Left ventricle myocardium inferior (tissue), 1 donor: ENCODE measurements at regions not wholly inside any gene's neighbourhood (a gene's known extent, or its start where the extent isn't known, plus 50 kb on each side); places are given as distances from the start of the nearest gene placed in this dataset.

Source experiments
- DNase-seq: peaks from one replicate; pipeline ENCODE4 v3.0.0-alpha.2; 2020
- H3K27ac ChIP-seq: fragments of 200-600 bp; replicated peaks from 2 replicates; pipeline ENCODE4 v1.8.0; 2021
- H3K27me3 ChIP-seq: fragments of 200-600 bp; 2 replicates; pipeline ENCODE4 v1.8.0; 2021; ENCODE audit warnings: low read depth
- H3K36me3 ChIP-seq: fragments of 200-600 bp; 2 replicates; pipeline ENCODE4 v1.8.0; 2021
- H3K4me1 ChIP-seq: fragments of 200-600 bp; 2 replicates; pipeline ENCODE4 v1.8.0; 2021
- H3K4me3 ChIP-seq: fragments of 200-600 bp; 2 replicates; pipeline ENCODE4 v1.8.0; 2021; ENCODE audit warnings: mild to moderate bottlenecking, moderate library complexity
- H3K9me3 ChIP-seq: fragments of 200-600 bp; replicated peaks from 2 replicates; pipeline ENCODE4 v1.8.0; 2021
- intact Hi-C: fragments of 100-400 bp; cut with micrococcal nuclease; formaldehyde crosslinking; loops from one replicate; pipeline ENCODE4 v1.11.0; 2022
- TF ChIP-seq, protein P1 (sequence below): fragments of 200-600 bp; IDR thresholded peaks from 2 replicates; pipeline ENCODE4 v1.8.0; 2021; ENCODE audit warnings: antibody characterized with exemption, mild to moderate bottlenecking, borderline replicate concordance
- donor health status: DM: no; HTN: yes; CAD: no; lungs with severe emphysema.

DNA sequence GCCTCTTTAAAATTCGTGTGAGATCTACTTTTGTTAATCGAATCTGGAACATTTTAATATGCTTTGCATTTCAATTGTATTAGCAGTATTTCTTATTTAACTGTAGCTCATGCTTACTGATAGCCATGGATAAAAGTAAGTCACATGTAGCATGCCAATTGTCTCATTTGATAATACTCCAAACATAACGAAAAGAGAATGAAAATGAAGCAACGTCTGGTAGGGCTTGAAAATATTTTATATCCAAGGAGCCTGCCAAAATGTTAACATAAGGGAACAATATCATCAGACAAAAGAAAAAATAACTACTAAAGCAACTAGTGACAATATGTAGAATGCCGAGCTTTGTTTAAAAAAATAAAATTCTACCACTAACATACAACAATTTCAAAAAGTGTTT lies 94.1 kb upstream of the MID1 start:
- TF ChIP-seq, protein P1, sequence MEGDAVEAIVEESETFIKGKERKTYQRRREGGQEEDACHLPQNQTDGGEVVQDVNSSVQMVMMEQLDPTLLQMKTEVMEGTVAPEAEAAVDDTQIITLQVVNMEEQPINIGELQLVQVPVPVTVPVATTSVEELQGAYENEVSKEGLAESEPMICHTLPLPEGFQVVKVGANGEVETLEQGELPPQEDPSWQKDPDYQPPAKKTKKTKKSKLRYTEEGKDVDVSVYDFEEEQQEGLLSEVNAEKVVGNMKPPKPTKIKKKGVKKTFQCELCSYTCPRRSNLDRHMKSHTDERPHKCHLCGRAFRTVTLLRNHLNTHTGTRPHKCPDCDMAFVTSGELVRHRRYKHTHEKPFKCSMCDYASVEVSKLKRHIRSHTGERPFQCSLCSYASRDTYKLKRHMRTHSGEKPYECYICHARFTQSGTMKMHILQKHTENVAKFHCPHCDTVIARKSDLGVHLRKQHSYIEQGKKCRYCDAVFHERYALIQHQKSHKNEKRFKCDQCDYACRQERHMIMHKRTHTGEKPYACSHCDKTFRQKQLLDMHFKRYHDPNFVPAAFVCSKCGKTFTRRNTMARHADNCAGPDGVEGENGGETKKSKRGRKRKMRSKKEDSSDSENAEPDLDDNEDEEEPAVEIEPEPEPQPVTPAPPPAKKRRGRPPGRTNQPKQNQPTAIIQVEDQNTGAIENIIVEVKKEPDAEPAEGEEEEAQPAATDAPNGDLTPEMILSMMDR, result no peak
- Histone ChIP-seq H3K36me3 (no peaks in the 10 kb centered on the region), H3K9me3 (no peaks in the 10 kb centered on the region), H3K27ac (no peak overlapping the region), H3K4me1 (no peaks in the 10 kb centered on the region), H3K27me3 (no peaks in the 10 kb centered on the region), H3K4me3 (no peak overlapping the region)
- intact Hi-C loops, result no loop called here
- DNase-seq, result no peak

DNA sequence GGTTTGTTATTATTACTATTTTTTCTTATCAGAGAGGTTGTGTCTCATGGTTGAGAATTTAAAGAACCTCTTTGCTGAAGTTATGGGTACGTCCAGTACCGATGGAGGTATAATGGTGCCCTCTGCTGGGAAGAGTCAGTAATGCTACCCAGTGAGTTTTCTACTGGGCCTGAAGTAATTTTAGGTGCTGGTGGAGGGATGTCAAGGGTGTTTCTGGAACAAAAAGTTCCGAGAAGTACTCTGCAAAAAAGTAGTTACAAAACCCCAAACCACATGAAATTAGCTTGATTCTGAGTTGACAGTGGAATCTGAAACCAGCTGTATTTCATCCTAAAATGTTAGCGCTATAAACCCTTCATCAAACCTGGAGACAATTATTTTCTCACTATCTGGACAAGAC lies 102.5 kb upstream of the MID1 start:
- no peak overlapping the region for H3K4me3 ChIP-seq
- no peaks in the 10 kb centered on the region for H3K9me3 ChIP-seq
- TF ChIP-seq, protein P1, result peak; percentile 77
- no peaks in the 10 kb centered on the region for H3K4me1 ChIP-seq
- DNase-seq, result no peak
- H3K36me3 ChIP-seq, result no peaks in the 10 kb centered on the region
- H3K27ac ChIP-seq, result no peak overlapping the region
- intact Hi-C loops, result no loop called here
- H3K27me3 ChIP-seq, result no peaks in the 10 kb centered on the region

DNA sequence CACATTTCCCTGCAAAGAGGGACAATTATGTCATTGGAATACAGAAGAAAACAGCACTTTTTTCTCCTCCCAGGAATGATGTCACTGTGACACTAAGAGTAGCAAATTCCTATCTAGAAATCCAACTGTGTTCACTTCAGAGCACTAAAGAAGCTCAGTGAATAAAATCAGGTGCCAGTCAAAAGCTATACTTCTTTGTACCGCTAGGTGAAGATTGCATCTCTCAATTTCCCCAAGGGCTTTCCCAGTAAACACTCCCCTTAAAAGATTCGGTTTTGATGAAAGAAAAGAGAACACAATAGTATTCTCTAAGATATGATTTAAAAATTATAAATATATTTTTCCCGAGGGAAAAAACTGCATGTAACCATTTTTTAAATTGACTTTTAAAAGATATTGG lies 104.7 kb upstream of the MID1 start:
- H3K36me3 ChIP-seq, result no peaks in the 10 kb centered on the region
- TF ChIP-seq, protein P1, result peak; percentile 14
- H3K27ac ChIP-seq, result no peak overlapping the region
- H3K4me3 ChIP-seq, result no peak overlapping the region
- intact Hi-C loops, result no loop called here
- no peak for DNase-seq
- H3K27me3 ChIP-seq, result no peaks in the 10 kb centered on the region
- H3K4me1 ChIP-seq, result no peaks in the 10 kb centered on the region
- no peaks in the 10 kb centered on the region for H3K9me3 ChIP-seq

DNA sequence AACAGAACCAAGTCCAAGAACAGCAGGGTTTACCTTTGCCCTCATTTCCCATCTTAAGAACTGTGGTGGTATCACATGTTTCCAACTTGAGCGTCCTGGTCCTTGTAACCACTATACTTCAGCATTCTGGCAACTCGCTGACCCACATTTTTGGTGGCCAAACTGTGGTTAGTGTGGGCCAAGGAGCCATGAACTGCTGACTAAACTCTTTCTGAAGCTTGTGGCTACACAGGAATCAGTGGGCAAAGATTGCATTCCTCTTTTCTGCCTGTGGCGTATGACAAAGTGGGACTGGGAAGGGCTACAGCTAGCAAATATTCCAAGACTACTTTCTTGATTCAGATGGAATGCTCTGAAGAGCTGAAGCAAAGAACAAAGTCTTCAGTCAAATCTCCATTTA lies 106.3 kb upstream of the MID1 start:
- no peaks in the 10 kb centered on the region for H3K4me1 ChIP-seq
- no peaks in the 10 kb centered on the region for H3K36me3 ChIP-seq
- no peaks in the 10 kb centered on the region for H3K9me3 ChIP-seq
- TF ChIP-seq, protein P1, result no peak
- intact Hi-C loops, result no loop called here
- no peak overlapping the region for H3K27ac ChIP-seq
- DNase-seq, result no peak
- H3K4me3 ChIP-seq, result no peak overlapping the region
- H3K27me3 ChIP-seq, result no peaks in the 10 kb centered on the region

DNA sequence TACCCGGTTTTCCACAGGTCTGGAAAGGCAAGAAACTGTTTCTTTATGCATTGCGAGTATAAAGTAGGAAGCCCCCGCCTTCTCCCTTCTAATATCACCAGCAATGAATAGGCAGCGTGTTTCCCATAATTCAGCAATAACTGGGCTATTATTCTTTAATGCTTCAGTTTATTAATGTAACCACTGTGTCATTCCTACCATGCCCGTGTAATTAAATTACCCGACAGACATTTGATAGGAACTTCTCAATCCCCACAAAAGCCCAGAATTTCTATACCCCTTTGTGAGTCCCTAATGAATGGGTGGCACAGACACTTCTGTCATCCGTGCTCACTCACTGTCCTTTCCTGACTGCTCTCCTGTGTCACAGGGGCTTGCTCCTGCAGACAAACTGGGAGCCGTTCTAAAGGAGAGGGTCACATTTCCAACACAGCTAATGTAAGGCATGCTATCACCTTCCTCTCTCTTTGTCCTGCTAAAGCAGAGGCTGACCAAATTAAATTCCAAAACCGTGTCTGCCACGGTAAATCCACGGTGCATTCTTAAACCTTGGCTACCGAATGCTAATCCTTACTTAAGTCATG lies 108.5 kb upstream of the MID1 start:
- Histone ChIP-seq H3K9me3 (no peaks in the 10 kb centered on the region), H3K36me3 (no peaks in the 10 kb centered on the region), H3K4me3 (no peak overlapping the region), H3K27me3 (no peaks in the 10 kb centered on the region), H3K27ac (no peak overlapping the region), H3K4me1 (no peaks in the 10 kb centered on the region)
- intact Hi-C loops, result no loop called here
- DNase-seq, result no peak
- TF ChIP-seq, protein P1, result no peak
